Right lobe of liver (tissue), 4 donors: ENCODE measurements at regions not wholly inside any gene's neighbourhood (a gene's known extent, or its start where the extent isn't known, plus 50 kb on each side); places are given as distances from the start of the nearest gene placed in this dataset.

Experiments used
- CTCF ChIP-seq, 4 donors: fragments of 200-600 bp in 3 of 4; fragments of 450-650 bp in 1 of 4; IDR thresholded peaks; one replicate each; pipeline versions ENCODE4 v1.5.1 to v1.8.0; 2016 to 2022; ENCODE audit warnings: antibody characterized with exemption in 4 of 4, mild to moderate bottlenecking in 2 of 4
- POLR2A ChIP-seq: fragments of 450-650 bp; IDR thresholded peaks from one replicate; pipeline ENCODE4 v1.6.1; 2017; ENCODE audit warnings: antibody characterized with exemption, mild to moderate bottlenecking
- donor health status: DM: no; HTN: no; CAD: no.
- donor health status: DM: no; HTN: no; CAD: no.
- donor health status: DM: no; HTN: yes; CAD: no.

DNA sequence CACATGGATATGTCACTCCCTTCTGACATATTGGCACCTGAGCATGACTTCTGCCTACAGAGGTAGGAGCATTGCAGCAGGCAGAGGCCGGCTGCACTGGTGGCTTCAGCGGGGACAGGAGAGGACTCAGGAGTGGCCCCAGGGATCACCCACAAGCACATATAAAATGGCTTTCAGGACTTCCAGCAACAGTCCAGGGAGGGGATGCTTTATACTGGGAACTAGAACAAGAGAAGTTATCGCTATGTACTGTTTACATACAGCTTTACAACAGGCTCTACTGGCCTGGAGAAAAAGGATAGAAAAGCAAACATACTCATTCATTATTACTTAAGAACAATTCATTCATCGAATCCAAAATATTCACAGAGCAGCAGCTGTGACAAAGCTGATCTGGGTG lies 337.8 kb downstream of the THBS2 start:
- TF ChIP-seq CTCF (IDR thresholded peaks at IDR 0.05) (no peak), POLR2A (no peak)
